ENCODE measurements at regions not wholly inside any gene's neighbourhood (a gene's known extent, or its start where the extent isn't known, plus 50 kb on each side); places are given as distances from the start of the nearest gene placed in this dataset.

DNA sequence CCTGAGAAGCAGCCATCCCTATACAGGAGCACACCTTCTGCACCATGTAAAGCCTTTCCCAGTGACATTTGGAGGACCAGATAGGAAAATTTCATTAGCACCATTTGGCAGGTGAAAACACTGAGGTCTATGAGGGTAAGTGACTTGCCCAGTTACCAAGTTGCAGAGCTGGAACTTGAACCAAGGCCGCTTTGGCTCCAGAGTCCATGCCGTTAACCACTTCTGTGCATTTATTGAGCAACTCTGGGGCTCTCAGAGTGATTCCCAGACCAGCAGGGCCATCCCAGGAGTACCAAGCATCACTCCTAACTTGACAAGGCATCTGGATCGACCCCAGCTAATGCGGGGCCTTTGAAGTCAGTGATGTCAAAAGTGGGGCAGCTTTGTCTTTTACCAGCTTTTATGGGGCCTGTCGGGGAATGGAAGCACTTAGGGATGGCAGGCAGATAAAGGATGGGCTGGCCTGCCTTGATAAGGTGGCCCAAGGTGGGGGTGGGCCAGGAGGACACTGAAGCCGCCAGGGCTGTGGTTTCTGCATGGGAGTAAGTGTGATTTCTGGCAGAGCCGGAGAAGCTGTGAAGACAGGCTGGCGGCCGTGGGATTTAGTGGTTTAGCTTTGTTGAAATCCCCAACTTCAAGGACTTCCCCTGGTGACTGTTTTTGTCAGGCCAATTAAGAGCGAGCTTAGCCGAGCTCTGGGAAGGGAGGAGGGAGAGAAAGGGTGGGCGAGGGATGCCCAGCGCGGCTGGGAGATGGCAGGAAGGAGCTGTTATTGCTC is 127.3 kb downstream of the MACROH2A1 start:
- H2AK5ac ChIP-seq (ENCODE audit: low read length) = no peak overlapping the region
- H2BK120ac ChIP-seq (ENCODE audit: insufficient read depth, low read length, poor library complexity) = peak overlapping the region; percentile 35
- H3K4me1 ChIP-seq (ENCODE audit: control insufficient read depth in 1 of 2, insufficient read depth in 2 of 2, low read length in 2 of 2) = peaks cover 2% of the 10 kb centered on the region in 2 experiments
- no peak overlapping the region for H3K23ac ChIP-seq (ENCODE audit: low read length)
- no peaks in the 10 kb centered on the region for H3K27me3 ChIP-seq (ENCODE audit: insufficient read depth, low read length)
- no peaks in the 10 kb centered on the region for H3K9me3 ChIP-seq (ENCODE audit: insufficient read depth, low read depth, low read length)
- no peak overlapping the region for H4K12ac ChIP-seq (ENCODE audit: low read depth, low read length)
- no peak overlapping the region for H3K9ac ChIP-seq (ENCODE audit: low read length)
- no peak overlapping the region for H2AFZ ChIP-seq (ENCODE audit: insufficient read depth, low read length, poor library complexity)
- no peak overlapping the region for H3K4me2 ChIP-seq (ENCODE audit: low read length)
- no peak overlapping the region for H3K27ac ChIP-seq (ENCODE audit: low read depth, low read length)
- DNase-seq = no peak
- no CpG with 5 or more reads among the region's 14 CpGs for WGBS (ENCODE audit: extremely low coverage, insufficient coverage, insufficient read length)
- H4K8ac ChIP-seq (ENCODE audit: low read depth, low read length) = peak overlapping the region; percentile 33
- no peak overlapping the region for H3K4ac ChIP-seq (ENCODE audit: low read depth, low read length)
- peak overlapping the region; percentile 46 for H3K18ac ChIP-seq (ENCODE audit: low read length)
- H3K36me3 ChIP-seq (ENCODE audit: control insufficient read depth in 1 of 2, insufficient read depth in 2 of 2, low read length in 2 of 2) = no peaks in the 10 kb centered on the region
- H3K79me1 ChIP-seq (ENCODE audit: low read length) = peaks cover 8% of the 10 kb centered on the region
- peak overlapping the region; percentile 13 for H2BK12ac ChIP-seq (ENCODE audit: low read length)
- H2BK5ac ChIP-seq (ENCODE audit: low read depth, low read length, poor library complexity) = peak overlapping the region; percentile 5
- peaks cover 3% of the 10 kb centered on the region for H3K79me2 ChIP-seq (ENCODE audit: control insufficient read depth, insufficient read depth, low read length, poor library complexity)
- H4K91ac ChIP-seq (ENCODE audit: low read depth, low read length) = peak overlapping the region; percentile 50
- peak overlapping the region; percentile 57 for H3K14ac ChIP-seq (ENCODE audit: low read length)
- no peak overlapping the region for H3K4me3 ChIP-seq (ENCODE audit: low read depth, low read length)

DNA sequence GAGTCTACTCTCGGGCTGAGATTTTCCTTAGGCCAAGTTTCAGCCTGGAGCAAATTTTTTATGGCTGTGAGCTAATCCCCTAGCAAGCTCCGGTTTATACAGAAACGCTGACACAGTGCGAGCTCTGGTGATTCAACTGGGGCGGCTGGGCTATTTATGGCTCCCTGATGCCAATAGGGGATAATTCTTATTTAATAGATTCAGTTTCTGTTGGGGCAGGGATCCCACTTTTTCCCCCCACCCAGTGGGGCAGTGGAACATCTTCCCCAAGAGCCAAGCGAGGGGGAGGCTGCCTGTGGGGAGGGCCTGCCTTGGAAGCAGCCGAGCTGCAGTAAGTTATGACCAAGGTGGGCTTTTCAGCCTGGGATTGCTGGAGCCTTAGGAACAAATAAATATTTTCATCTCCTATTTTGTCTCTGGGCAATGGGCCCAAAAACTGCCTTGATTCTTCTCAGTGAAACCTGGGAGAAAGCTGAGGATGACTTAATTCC is 129.1 kb downstream of the MACROH2A1 start:
- no CpG with 5 or more reads among the region's 7 CpGs for WGBS (ENCODE audit: extremely low coverage, insufficient coverage, insufficient read length)
- Histone ChIP-seq H3K4me2 (ENCODE audit: low read length) (no peak overlapping the region), H3K14ac (ENCODE audit: low read length) (no peak overlapping the region), H4K91ac (ENCODE audit: low read depth, low read length) (peak overlapping the region; percentile 32), H2AK5ac (ENCODE audit: low read length) (no peak overlapping the region), H3K9me3 (ENCODE audit: insufficient read depth, low read depth, low read length) (no peaks in the 10 kb centered on the region), H3K79me1 (ENCODE audit: low read length) (peaks cover 8% of the 10 kb centered on the region), H2BK120ac (ENCODE audit: insufficient read depth, low read length, poor library complexity) (peak overlapping the region; percentile 68), H2BK5ac (ENCODE audit: low read depth, low read length, poor library complexity) (no peak overlapping the region), H3K79me2 (ENCODE audit: control insufficient read depth, insufficient read depth, low read length, poor library complexity) (peaks cover 3% of the 10 kb centered on the region), H3K4me3 (ENCODE audit: low read depth, low read length) (no peak overlapping the region), H4K12ac (ENCODE audit: low read depth, low read length) (no peak overlapping the region), H3K27ac (ENCODE audit: low read depth, low read length) (no peak overlapping the region), H3K27me3 (ENCODE audit: insufficient read depth, low read length) (no peaks in the 10 kb centered on the region), H3K4me1 (ENCODE audit: control insufficient read depth in 1 of 2, insufficient read depth in 2 of 2, low read length in 2 of 2) (peaks cover 2% of the 10 kb centered on the region in 2 experiments), H4K8ac (ENCODE audit: low read depth, low read length) (peak overlapping the region; percentile 29), H2AFZ (ENCODE audit: insufficient read depth, low read length, poor library complexity) (no peak overlapping the region), H3K4ac (ENCODE audit: low read depth, low read length) (no peak overlapping the region), H3K36me3 (ENCODE audit: control insufficient read depth in 1 of 2, insufficient read depth in 2 of 2, low read length in 2 of 2) (no peaks in the 10 kb centered on the region), H2BK12ac (ENCODE audit: low read length) (no peak overlapping the region), H3K9ac (ENCODE audit: low read length) (no peak overlapping the region), H3K18ac (ENCODE audit: low read length) (no peak overlapping the region), H3K23ac (ENCODE audit: low read length) (no peak overlapping the region)
- DNase-seq = peak; percentile 50 to 61

- H2AFZ ChIP-seq (ENCODE audit: insufficient read depth, low read length, poor library complexity) = no peak overlapping the region
- H3K9me3 ChIP-seq (ENCODE audit: insufficient read depth, low read depth, low read length) = no peaks in the 10 kb centered on the region
- no peak overlapping the region for H4K8ac ChIP-seq (ENCODE audit: low read depth, low read length)
These were observed 129.8 kb downstream of the MACROH2A1 start for GRCh38 chr5:135269199-135269598.

DNA sequence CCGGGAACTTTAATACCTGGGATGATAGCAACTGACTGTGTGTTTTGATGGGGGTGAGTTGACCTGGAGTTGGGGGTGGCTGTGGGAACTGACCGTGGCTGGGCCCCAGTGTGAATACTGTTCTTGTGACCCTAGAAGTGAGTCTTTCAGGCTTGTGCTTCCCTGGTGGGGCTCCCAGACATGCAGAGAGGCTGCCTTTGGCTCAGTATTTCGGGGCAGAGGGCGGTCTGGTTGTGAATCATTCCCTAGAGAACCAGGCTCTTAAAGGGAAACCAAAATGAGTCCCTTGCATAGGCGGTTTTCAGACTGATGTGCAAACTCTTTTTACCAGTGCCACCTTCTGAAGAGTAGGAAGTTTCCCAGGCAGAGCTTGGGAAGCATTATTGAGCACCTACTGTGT is 132.1 kb downstream of the MACROH2A1 start:
- no CpG with 5 or more reads among the region's 5 CpGs for WGBS (ENCODE audit: extremely low coverage, insufficient coverage, insufficient read length)
- H3K36me3 ChIP-seq (ENCODE audit: control insufficient read depth in 1 of 2, insufficient read depth in 2 of 2, low read length in 2 of 2) = no peaks in the 10 kb centered on the region
- H3K27ac ChIP-seq (ENCODE audit: low read depth, low read length) = no peak overlapping the region
- no peak overlapping the region for H2BK12ac ChIP-seq (ENCODE audit: low read length)
- peaks cover 0 to 2% of the 10 kb centered on the region in 2 experiments for H3K4me1 ChIP-seq (ENCODE audit: control insufficient read depth in 1 of 2, insufficient read depth in 2 of 2, low read length in 2 of 2)
- no peak overlapping the region for H3K4ac ChIP-seq (ENCODE audit: low read depth, low read length)
- H3K9me3 ChIP-seq (ENCODE audit: insufficient read depth, low read depth, low read length) = no peaks in the 10 kb centered on the region
- no peak overlapping the region for H3K14ac ChIP-seq (ENCODE audit: low read length)
- peaks cover 5% of the 10 kb centered on the region for H3K79me1 ChIP-seq (ENCODE audit: low read length)
- H3K4me3 ChIP-seq (ENCODE audit: low read depth, low read length) = no peak overlapping the region
- no peak overlapping the region for H4K8ac ChIP-seq (ENCODE audit: low read depth, low read length)
- no peak overlapping the region for H3K9ac ChIP-seq (ENCODE audit: low read length)
- H3K79me2 ChIP-seq (ENCODE audit: control insufficient read depth, insufficient read depth, low read length, poor library complexity) = no peaks in the 10 kb centered on the region
- H3K4me2 ChIP-seq (ENCODE audit: low read length) = no peak overlapping the region
- H4K12ac ChIP-seq (ENCODE audit: low read depth, low read length) = no peak overlapping the region
- H2AFZ ChIP-seq (ENCODE audit: insufficient read depth, low read length, poor library complexity) = no peak overlapping the region
- no peak overlapping the region for H4K91ac ChIP-seq (ENCODE audit: low read depth, low read length)
- H3K23ac ChIP-seq (ENCODE audit: low read length) = no peak overlapping the region
- DNase-seq = no peak
- H2AK5ac ChIP-seq (ENCODE audit: low read length) = no peak overlapping the region
- no peak overlapping the region for H2BK5ac ChIP-seq (ENCODE audit: low read depth, low read length, poor library complexity)
- H2BK120ac ChIP-seq (ENCODE audit: insufficient read depth, low read length, poor library complexity) = no peak overlapping the region
- no peaks in the 10 kb centered on the region for H3K27me3 ChIP-seq (ENCODE audit: insufficient read depth, low read length)
- H3K18ac ChIP-seq (ENCODE audit: low read length) = no peak overlapping the region

More at GRCh38 chr5:135269199-135269598, 129.8 kb downstream of the MACROH2A1 start:
- Histone ChIP-seq H3K18ac (ENCODE audit: low read length) (no peak overlapping the region), H3K14ac (ENCODE audit: low read length) (no peak overlapping the region), H4K91ac (ENCODE audit: low read depth, low read length) (no peak overlapping the region), H2BK120ac (ENCODE audit: insufficient read depth, low read length, poor library complexity) (no peak overlapping the region), H3K4me2 (ENCODE audit: low read length) (no peak overlapping the region), H3K27me3 (ENCODE audit: insufficient read depth, low read length) (no peaks in the 10 kb centered on the region), H2AK5ac (ENCODE audit: low read length) (no peak overlapping the region), H3K23ac (ENCODE audit: low read length) (no peak overlapping the region), H3K4me1 (ENCODE audit: control insufficient read depth in 1 of 2, insufficient read depth in 2 of 2, low read length in 2 of 2) (peaks cover 2% of the 10 kb centered on the region in 2 experiments), H3K79me1 (ENCODE audit: low read length) (peaks cover 8% of the 10 kb centered on the region), H3K27ac (ENCODE audit: low read depth, low read length) (no peak overlapping the region), H4K12ac (ENCODE audit: low read depth, low read length) (no peak overlapping the region), H2BK5ac (ENCODE audit: low read depth, low read length, poor library complexity) (no peak overlapping the region), H3K4me3 (ENCODE audit: low read depth, low read length) (no peak overlapping the region), H2BK12ac (ENCODE audit: low read length) (no peak overlapping the region), H3K4ac (ENCODE audit: low read depth, low read length) (no peak overlapping the region), H3K79me2 (ENCODE audit: control insufficient read depth, insufficient read depth, low read length, poor library complexity) (peaks cover 3% of the 10 kb centered on the region), H3K9ac (ENCODE audit: low read length) (no peak overlapping the region), H3K36me3 (ENCODE audit: control insufficient read depth in 1 of 2, insufficient read depth in 2 of 2, low read length in 2 of 2) (no peaks in the 10 kb centered on the region)
- no CpG with 5 or more reads among the region's 2 CpGs for WGBS (ENCODE audit: extremely low coverage, insufficient coverage, insufficient read length)
- peak in 1 of 2 donors; percentile 19 for DNase-seq
